Left ventricle myocardium inferior (tissue), 1 donor: ENCODE measurements at regions not wholly inside any gene's neighbourhood (a gene's known extent, or its start where the extent isn't known, plus 50 kb on each side); places are given as distances from the start of the nearest gene placed in this dataset.

ENCODE experiments used
- DNase-seq: peaks from one replicate; pipeline ENCODE4 v3.0.0-alpha.2; 2020
- H3K27ac ChIP-seq: fragments of 200-600 bp; replicated peaks from 2 replicates; pipeline ENCODE4 v1.8.0; 2021
- H3K27me3 ChIP-seq: fragments of 200-600 bp; 2 replicates; pipeline ENCODE4 v1.8.0; 2021; ENCODE audit warnings: low read depth
- H3K36me3 ChIP-seq: fragments of 200-600 bp; 2 replicates; pipeline ENCODE4 v1.8.0; 2021
- H3K4me1 ChIP-seq: fragments of 200-600 bp; 2 replicates; pipeline ENCODE4 v1.8.0; 2021
- H3K4me3 ChIP-seq: fragments of 200-600 bp; 2 replicates; pipeline ENCODE4 v1.8.0; 2021; ENCODE audit warnings: mild to moderate bottlenecking, moderate library complexity
- H3K9me3 ChIP-seq: fragments of 200-600 bp; replicated peaks from 2 replicates; pipeline ENCODE4 v1.8.0; 2021
- CTCF ChIP-seq: fragments of 200-600 bp; IDR thresholded peaks from 2 replicates; pipeline ENCODE4 v1.8.0; 2021; ENCODE audit warnings: antibody characterized with exemption, mild to moderate bottlenecking, borderline replicate concordance
- intact Hi-C: fragments of 100-400 bp; cut with micrococcal nuclease; formaldehyde crosslinking; loops from one replicate; pipeline ENCODE4 v1.11.0; 2022
- donor health status: DM: no; HTN: yes; CAD: no; lungs with severe emphysema.

- no peak for TF ChIP-seq CTCF
- Histone ChIP-seq H3K4me1 (no peaks in the 10 kb centered on the region), H3K36me3 (no peaks in the 10 kb centered on the region), H3K27ac (no peak overlapping the region), H3K27me3 (peaks cover 26% of the 10 kb centered on the region), H3K9me3 (peaks cover 6% of the 10 kb centered on the region), H3K4me3 (no peak overlapping the region)
- intact Hi-C loops: no loop called here
- DNase-seq: no peak
These were observed 148.6 kb downstream of the NXPE2 start for GRCh38 chr11:114826910-114827442.

DNA sequence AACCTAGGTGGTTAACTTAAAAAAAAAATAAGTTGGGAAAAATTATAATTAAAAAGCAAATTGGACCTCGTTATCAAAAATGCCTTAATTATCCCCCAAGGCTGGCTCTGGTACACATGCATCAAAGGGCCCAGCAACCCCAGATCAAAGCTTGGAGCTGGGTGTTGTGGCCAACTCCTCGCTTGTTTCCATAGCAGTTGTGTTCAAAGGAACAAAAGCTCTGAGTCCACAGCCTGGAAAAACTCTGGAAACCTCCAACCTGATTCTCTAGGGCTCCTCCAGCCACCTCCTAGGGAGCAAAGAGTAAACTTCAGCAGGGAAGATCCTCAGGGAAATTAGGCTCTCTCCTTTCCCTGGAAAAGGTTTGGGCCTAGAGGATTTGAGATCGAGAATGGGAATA is 149.4 kb downstream of the NXPE2 start:
- Histone ChIP-seq H3K4me1 (no peaks in the 10 kb centered on the region), H3K27ac (no peak overlapping the region), H3K36me3 (no peaks in the 10 kb centered on the region), H3K27me3 (peaks cover 30% of the 10 kb centered on the region), H3K4me3 (no peak overlapping the region), H3K9me3 (peaks cover 6% of the 10 kb centered on the region)
- TF ChIP-seq CTCF: no peak
- intact Hi-C loops: no loop called here
- no peak for DNase-seq

DNA sequence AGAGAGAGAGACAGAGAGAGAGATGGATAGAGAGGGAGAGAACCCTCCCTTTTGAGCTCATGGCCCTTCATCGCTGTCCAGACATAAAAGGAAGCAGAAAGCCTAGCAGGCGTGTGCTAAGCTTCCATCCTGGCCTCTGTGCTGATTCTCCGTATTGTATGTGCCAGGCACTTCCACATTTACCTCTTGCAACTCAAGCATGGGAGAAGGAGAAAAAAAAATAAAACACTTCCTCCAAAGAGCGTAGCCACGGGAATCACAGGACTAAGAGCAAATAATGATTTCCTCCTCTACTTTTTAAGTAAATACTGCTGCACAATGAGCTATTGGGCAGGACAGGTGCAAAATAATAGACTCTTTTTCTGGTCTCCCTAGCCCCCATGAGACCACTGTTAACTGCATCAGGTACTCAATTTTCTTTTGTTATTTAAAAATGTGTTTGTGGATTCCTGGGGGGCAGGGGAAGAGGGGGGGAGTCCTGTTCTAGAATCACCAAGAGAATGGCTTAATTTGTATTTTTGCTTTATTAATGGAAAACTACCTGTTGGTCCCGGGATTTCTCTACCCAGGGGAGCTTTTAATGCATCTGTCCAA is 154.3 kb downstream of the NXPE2 start:
- TF ChIP-seq CTCF: no peak
- H3K27me3 ChIP-seq: peaks cover 44% of the 10 kb centered on the region
- H3K4me3 ChIP-seq: no peak overlapping the region
- DNase-seq: no peak
- no peak overlapping the region for H3K27ac ChIP-seq
- H3K9me3 ChIP-seq: no peaks in the 10 kb centered on the region
- H3K36me3 ChIP-seq: no peaks in the 10 kb centered on the region
- intact Hi-C loops: no loop called here
- H3K4me1 ChIP-seq: no peaks in the 10 kb centered on the region

DNA sequence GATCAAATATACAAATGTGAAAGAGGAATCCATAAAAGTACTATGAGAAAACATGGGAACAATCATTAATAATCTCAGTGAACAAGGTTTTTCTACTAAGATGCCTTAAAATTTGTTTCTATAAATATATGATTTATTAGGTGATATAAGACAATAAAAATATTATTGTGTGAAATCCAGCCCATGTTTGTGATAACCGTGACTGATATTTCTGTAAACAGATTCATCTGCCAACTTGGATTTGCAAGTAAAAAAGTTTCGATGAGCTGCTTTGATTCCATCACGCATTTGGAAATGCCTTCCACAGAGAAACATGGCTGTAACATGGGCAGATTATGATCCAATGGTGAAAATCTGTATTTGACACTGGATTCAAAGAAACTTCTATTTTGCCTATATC is 157.8 kb downstream of the NXPE2 start:
- Histone ChIP-seq H3K27ac (no peak overlapping the region), H3K36me3 (no peaks in the 10 kb centered on the region), H3K4me3 (no peak overlapping the region), H3K9me3 (peaks cover 17% of the 10 kb centered on the region), H3K27me3 (peaks cover 22% of the 10 kb centered on the region), H3K4me1 (no peaks in the 10 kb centered on the region)
- DNase-seq: no peak
- intact Hi-C loops: no loop called here
- TF ChIP-seq CTCF: no peak

DNA sequence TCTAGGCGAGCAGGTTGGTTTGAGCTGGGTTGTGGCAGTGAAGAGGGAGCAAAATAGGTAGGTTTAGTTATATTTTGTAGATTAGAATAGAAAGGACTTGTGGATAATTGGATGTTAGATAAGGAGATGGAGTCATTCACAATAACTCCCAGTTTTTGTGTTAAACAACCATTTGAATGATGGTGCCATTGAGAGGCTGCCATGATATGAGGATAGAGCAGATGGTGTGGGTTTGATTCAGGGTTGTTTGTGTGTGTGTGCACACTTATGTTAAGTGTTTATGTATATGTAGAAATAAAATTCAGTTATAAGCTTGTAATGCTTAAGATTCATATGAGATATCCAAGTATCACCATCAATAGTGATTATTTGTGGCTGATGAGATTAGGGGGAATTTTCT is 166.6 kb downstream of the NXPE2 start:
- Histone ChIP-seq H3K4me1 (peaks cover 9% of the 10 kb centered on the region), H3K9me3 (peaks cover 3% of the 10 kb centered on the region), H3K27ac (no peak overlapping the region), H3K27me3 (no peaks in the 10 kb centered on the region), H3K4me3 (no peak overlapping the region), H3K36me3 (no peaks in the 10 kb centered on the region)
- no peak for TF ChIP-seq CTCF
- intact Hi-C loops: no loop called here
- DNase-seq: no peak
